ACC112 (cell line): ENCODE measurements at regions not wholly inside any gene's neighbourhood (a gene's known extent, or its start where the extent isn't known, plus 50 kb on each side); places are given as distances from the start of the nearest gene placed in this dataset.

ENCODE experiments used
- H2AFZ ChIP-seq: fragments of 200-600 bp; sonication (generic); one replicate; pipeline ENCODE4 v1.6.0; 2017; ENCODE audit warnings: antibody characterized with exemption, low read length; ENCODE audit not compliant: unreplicated experiment
- H3K27ac ChIP-seq: fragments of 200-600 bp; sonication (generic); 2 replicates; pipeline ENCODE4 v1.5.1; 2014; ENCODE audit warnings: low read depth, mild to moderate bottlenecking, antibody characterized with exemption, low read length, moderate library complexity
- H3K27me3 ChIP-seq: fragments of 200-600 bp; sonication (generic); 2 replicates; pipeline ENCODE4 v1.6.1; 2014; ENCODE audit warnings: mild to moderate bottlenecking, antibody characterized with exemption, low read length, moderate library complexity, mixed read lengths; ENCODE audit not compliant: insufficient read depth
- H3K36me3 ChIP-seq: fragments of 200-600 bp; sonication (generic); 2 replicates; pipeline ENCODE4 v1.6.1; 2016; ENCODE audit warnings: mild to moderate bottlenecking, antibody characterized with exemption, low read length, moderate library complexity, mixed read lengths; ENCODE audit not compliant: insufficient read depth
- H3K4me1 ChIP-seq: fragments of 200-600 bp; sonication (generic); one replicate; pipeline ENCODE4 v1.6.1; 2016; ENCODE audit warnings: low read length, mixed read lengths; ENCODE audit not compliant: insufficient read depth, unreplicated experiment, control insufficient read depth
- H3K4me3 ChIP-seq: fragments of 200-600 bp; sonication (generic); 2 replicates; pipeline ENCODE4 v1.5.1; 2014; ENCODE audit warnings: mild to moderate bottlenecking, low read depth, low read length
- H3K79me2 ChIP-seq: fragments of 200-600 bp; sonication (generic); one replicate; pipeline ENCODE4 v1.6.0; 2016; ENCODE audit warnings: low read length; ENCODE audit not compliant: control insufficient read depth, unreplicated experiment, insufficient read depth

- Histone ChIP-seq H3K4me3 (no peak overlapping the region), H3K36me3 (no peaks in the 10 kb centered on the region), H3K27ac (no peak overlapping the region), H3K4me1 (peaks cover 14% of the 10 kb centered on the region), H3K79me2 (no peaks in the 10 kb centered on the region), H3K27me3 (no peaks in the 10 kb centered on the region), H2AFZ (no peak overlapping the region)
Observed at GRCh38 chr6:87820343-87820984, 118.4 kb upstream of the AKIRIN2 start.

- Histone ChIP-seq H3K4me1 (peaks cover 14% of the 10 kb centered on the region), H3K27me3 (peaks cover 2% of the 10 kb centered on the region; the same call in 1 of the 2 replicates), H3K4me3 (no peak overlapping the region), H3K79me2 (no peaks in the 10 kb centered on the region), H3K36me3 (no peaks in the 10 kb centered on the region), H2AFZ (peak overlapping the region; percentile 69), H3K27ac (no peak overlapping the region)
Observed at GRCh38 chr6:87817183-87817582, 115.2 kb upstream of the AKIRIN2 start.

- Histone ChIP-seq H3K4me3 (no peak overlapping the region), H3K27ac (no peak overlapping the region), H3K4me1 (peaks cover 14% of the 10 kb centered on the region), H3K27me3 (peaks cover 3% of the 10 kb centered on the region; the same call in 1 of the 2 replicates), H3K36me3 (no peaks in the 10 kb centered on the region), H2AFZ (no peak overlapping the region), H3K79me2 (no peaks in the 10 kb centered on the region)
Observed at GRCh38 chr6:87815449-87815848, 113.4 kb upstream of the AKIRIN2 start.

GRCh38 chr6:87808005-87808757, 106.1 kb upstream of the AKIRIN2 start:
- Histone ChIP-seq H3K4me1 (peaks cover 9% of the 10 kb centered on the region), H3K27ac (no peak overlapping the region), H2AFZ (no peak overlapping the region), H3K4me3 (no peak overlapping the region), H3K27me3 (peaks cover 3% of the 10 kb centered on the region; the same call in 1 of the 2 replicates), H3K79me2 (no peaks in the 10 kb centered on the region), H3K36me3 (no peaks in the 10 kb centered on the region)

- H3K79me2 ChIP-seq = no peaks in the 10 kb centered on the region
- H2AFZ ChIP-seq = no peak overlapping the region
- H3K36me3 ChIP-seq = no peaks in the 10 kb centered on the region
- peaks cover 9% of the 10 kb centered on the region for H3K4me1 ChIP-seq
- H3K4me3 ChIP-seq = no peak overlapping the region
- H3K27ac ChIP-seq = no peak overlapping the region
- H3K27me3 ChIP-seq = peaks cover 3% of the 10 kb centered on the region; the same call in 1 of the 2 replicates
Observed at GRCh38 chr6:87807475-87807874, 105.4 kb upstream of the AKIRIN2 start.

GRCh38 chr6:87806635-87807034, 104.6 kb upstream of the AKIRIN2 start:
- Histone ChIP-seq H3K36me3 (no peaks in the 10 kb centered on the region), H2AFZ (no peak overlapping the region), H3K27ac (no peak overlapping the region), H3K4me3 (no peak overlapping the region), H3K27me3 (no peaks in the 10 kb centered on the region), H3K4me1 (peaks cover 9% of the 10 kb centered on the region), H3K79me2 (no peaks in the 10 kb centered on the region)

- Histone ChIP-seq H3K4me3 (no peak overlapping the region), H2AFZ (no peak overlapping the region), H3K27me3 (no peaks in the 10 kb centered on the region), H3K36me3 (no peaks in the 10 kb centered on the region), H3K4me1 (peaks cover 9% of the 10 kb centered on the region), H3K79me2 (no peaks in the 10 kb centered on the region), H3K27ac (no peak overlapping the region)
Observed at GRCh38 chr6:87806099-87806498, 104.1 kb upstream of the AKIRIN2 start.

GRCh38 chr6:87803791-87804190, 101.8 kb upstream of the AKIRIN2 start:
- peaks cover 9% of the 10 kb centered on the region for H3K4me1 ChIP-seq
- no peak overlapping the region for H3K4me3 ChIP-seq
- no peak overlapping the region for H3K27ac ChIP-seq
- H3K79me2 ChIP-seq = no peaks in the 10 kb centered on the region
- H3K36me3 ChIP-seq = no peaks in the 10 kb centered on the region
- H3K27me3 ChIP-seq = no peaks in the 10 kb centered on the region
- H2AFZ ChIP-seq = peak overlapping the region; percentile 1

GRCh38 chr6:87799651-87800050, 97.6 kb upstream of the AKIRIN2 start:
- no peak overlapping the region for H3K27ac ChIP-seq
- H3K79me2 ChIP-seq = no peaks in the 10 kb centered on the region
- H3K36me3 ChIP-seq = no peaks in the 10 kb centered on the region
- no peak overlapping the region for H3K4me3 ChIP-seq
- H2AFZ ChIP-seq = no peak overlapping the region
- H3K27me3 ChIP-seq = no peaks in the 10 kb centered on the region
- H3K4me1 ChIP-seq = no peaks in the 10 kb centered on the region

GRCh38 chr6:87798393-87799278, 96.6 kb upstream of the AKIRIN2 start:
- H3K4me1 ChIP-seq = no peaks in the 10 kb centered on the region

More at GRCh38 chr6:87798393-87799278, 96.6 kb upstream of the AKIRIN2 start:
- Histone ChIP-seq H2AFZ (no peak overlapping the region), H3K27me3 (no peaks in the 10 kb centered on the region), H3K79me2 (no peaks in the 10 kb centered on the region), H3K36me3 (no peaks in the 10 kb centered on the region), H3K4me3 (no peak overlapping the region), H3K27ac (no peak overlapping the region)
